Tibial nerve (tissue), 4 donors: ENCODE measurements at regions not wholly inside any gene's neighbourhood (a gene's known extent, or its start where the extent isn't known, plus 50 kb on each side); places are given as distances from the start of the nearest gene placed in this dataset.

Experiments
- CTCF ChIP-seq, 5 experiments: fragments of 200-600 bp in 3 of 5; fragments of 450-650 bp in 2 of 5; sonication (generic) in 3 of 5; IDR thresholded peaks; one replicate each; pipeline ENCODE4 v1.5.1; 2016 to 2019; ENCODE audit warnings: antibody characterized with exemption in 5 of 5, mild to moderate bottlenecking in 3 of 5, moderate library complexity in 2 of 5
- EP300 ChIP-seq, 2 donors: sonication (generic); formaldehyde crosslinking; IDR thresholded peaks; one replicate each; pipeline ENCODE4 v1.6.1; 2017; ENCODE audit warnings: antibody characterized with exemption in 2 of 2, mild to moderate bottlenecking in 1 of 2
- POLR2A ChIP-seq, 2 donors: fragments of 450-650 bp; IDR thresholded peaks; one replicate each; pipeline ENCODE4 v1.6.1; 2017; ENCODE audit warnings: antibody characterized with exemption in 2 of 2, mild to moderate bottlenecking in 2 of 2, moderate library complexity in 2 of 2

- TF ChIP-seq CTCF (IDR thresholded peaks at IDR 0.05) = no peak
- TF ChIP-seq POLR2A (IDR thresholded peaks at IDR 0.05) = no peak
- no peak for TF ChIP-seq EP300 (IDR thresholded peaks at IDR 0.05)
Observed at GRCh38 chr3:172577987-172578570, 54.8 kb upstream of the TNFSF10 start.
